H9 (cell line): ENCODE measurements at regions not wholly inside any gene's neighbourhood (a gene's known extent, or its start where the extent isn't known, plus 50 kb on each side); places are given as distances from the start of the nearest gene placed in this dataset.

Experiments used
- DNase-seq: peaks from one replicate; pipeline ENCODE4 v3.0.0-alpha.2; 2017
- H2AFZ ChIP-seq: one replicate; pipeline ENCODE4 v1.6.1; 2013; ENCODE audit warnings: mild to moderate bottlenecking, low read length, control low read depth, moderate library complexity
- H2AK5ac ChIP-seq: 2 replicates; pipeline ENCODE4 v1.6.1; 2013; ENCODE audit warnings: low read length, control low read depth, mixed read lengths; ENCODE audit not compliant: insufficient read length
- H2BK120ac ChIP-seq: one replicate; pipeline ENCODE4 v1.6.1; 2013; ENCODE audit warnings: low read depth, mild to moderate bottlenecking, low read length, control low read depth, inconsistent platforms; ENCODE audit not compliant: poor library complexity, severe bottlenecking
- H2BK12ac ChIP-seq: 2 replicates; pipeline ENCODE4 v1.6.1; 2013; ENCODE audit warnings: low read length, control low read depth, mixed read lengths, low read depth; ENCODE audit not compliant: insufficient read length
- H2BK15ac ChIP-seq: 2 replicates; pipeline ENCODE4 v1.6.1; 2013; ENCODE audit warnings: low read depth, low read length, control low read depth
- H2BK20ac ChIP-seq: one replicate; pipeline ENCODE4 v1.6.1; 2013; ENCODE audit warnings: low read depth, mild to moderate bottlenecking, low read length, control low read depth, inconsistent platforms; ENCODE audit not compliant: poor library complexity, severe bottlenecking
- H2BK5ac ChIP-seq: 2 replicates; pipeline ENCODE4 v1.6.1; 2013; ENCODE audit warnings: low read length, control low read depth, mixed read lengths; ENCODE audit not compliant: insufficient read length
- H3K14ac ChIP-seq: 2 replicates; pipeline ENCODE4 v1.6.1; 2013; ENCODE audit warnings: low read length, control low read depth; ENCODE audit not compliant: insufficient read depth
- H3K18ac ChIP-seq: 2 replicates; pipeline ENCODE4 v1.6.1; 2013; ENCODE audit warnings: low read depth, mild to moderate bottlenecking, mixed read lengths, low read length, control low read depth; ENCODE audit not compliant: insufficient read length
- H3K23ac ChIP-seq: 2 replicates; pipeline ENCODE4 v1.6.1; 2013; ENCODE audit warnings: low read length, control low read depth, mixed read lengths, low read depth; ENCODE audit not compliant: insufficient read length
- H3K23me2 ChIP-seq: 2 replicates; pipeline ENCODE4 v1.6.1; 2013; ENCODE audit warnings: low read depth, mild to moderate bottlenecking, mixed read lengths, low read length, control low read depth; ENCODE audit not compliant: insufficient read length, poor library complexity, severe bottlenecking
- H3K27ac ChIP-seq: 2 replicates; pipeline ENCODE4 v1.5.1; 2013; ENCODE audit warnings: low read length, control low read depth, mixed read lengths, low read depth; ENCODE audit not compliant: insufficient read length
- H3K27me3 ChIP-seq: 2 replicates; pipeline ENCODE4 v1.6.1; 2013; ENCODE audit warnings: low read length, control low read depth, inconsistent platforms; ENCODE audit not compliant: insufficient read depth
- H3K4ac ChIP-seq: 2 replicates; pipeline ENCODE4 v1.6.1; 2013; ENCODE audit warnings: low read depth, mild to moderate bottlenecking, control low read depth, inconsistent platforms, low read length, moderate library complexity
- H3K4me1 ChIP-seq: 2 replicates; pipeline ENCODE4 v1.6.1; 2013; ENCODE audit warnings: low read length, control low read depth, inconsistent platforms; ENCODE audit not compliant: insufficient read depth
- H3K4me2 ChIP-seq: 2 replicates; pipeline ENCODE4 v1.6.1; 2013; ENCODE audit warnings: low read length, control low read depth, mixed read lengths; ENCODE audit not compliant: insufficient read length, insufficient read depth
- H3K56ac ChIP-seq: 2 replicates; pipeline ENCODE4 v1.6.1; 2013; ENCODE audit warnings: low read depth, mild to moderate bottlenecking, mixed read lengths, low read length, control low read depth; ENCODE audit not compliant: insufficient read length
- H3K79me1 ChIP-seq: 2 replicates; pipeline ENCODE4 v1.6.1; 2013; ENCODE audit warnings: low read depth, mild to moderate bottlenecking, moderate library complexity, low read length, control low read depth, inconsistent platforms; ENCODE audit not compliant: insufficient read depth, poor library complexity, severe bottlenecking
- H3K79me2 ChIP-seq: 2 replicates; pipeline ENCODE4 v1.6.1; 2013; ENCODE audit warnings: low read length, control low read depth, inconsistent platforms; ENCODE audit not compliant: insufficient read depth
- H3K9ac ChIP-seq: 2 replicates; pipeline ENCODE4 v1.6.1; 2013; ENCODE audit warnings: low read length, control low read depth, mixed read lengths; ENCODE audit not compliant: insufficient read length; ENCODE audit errors: extremely low read depth
- H3K9me3 ChIP-seq: one replicate; pipeline ENCODE4 v1.6.1; 2013; ENCODE audit warnings: low read depth, low read length, inconsistent platforms; ENCODE audit not compliant: control insufficient read depth
- H3T11ph ChIP-seq: one replicate; pipeline ENCODE4 v1.6.1; 2013; ENCODE audit warnings: mild to moderate bottlenecking, low read length, control low read depth, inconsistent platforms
- H4K20me1 ChIP-seq: one replicate; pipeline ENCODE4 v1.6.1; 2013; ENCODE audit not compliant: control insufficient read depth, insufficient read length, insufficient read depth
- H4K5ac ChIP-seq: 2 replicates; pipeline ENCODE4 v1.6.1; 2013; ENCODE audit warnings: low read depth, mild to moderate bottlenecking, mixed read lengths, low read length, control low read depth; ENCODE audit not compliant: insufficient read length
- H4K8ac ChIP-seq: replicated peaks from 2 replicates; pipeline ENCODE4 v1.6.1; 2013; ENCODE audit warnings: low read length, control low read depth, mixed read lengths, low read depth; ENCODE audit not compliant: insufficient read length
- H4K91ac ChIP-seq: 2 replicates; pipeline ENCODE4 v1.6.1; 2013; ENCODE audit warnings: low read depth, mild to moderate bottlenecking, moderate library complexity, mixed read lengths, low read length, control low read depth; ENCODE audit not compliant: insufficient read length
- H3K27ac Mint-ChIP-seq, 3 experiments: 2 replicates in 2 of 3; 3 replicates in 1 of 3; pipeline ENCODE4 v1.8.0; 2020 to 2021; ENCODE audit warnings: mixed read lengths in 3 of 3, mild to moderate bottlenecking in 1 of 3, moderate library complexity in 1 of 3
- H3K27me3 Mint-ChIP-seq: 2 replicates; pipeline ENCODE4 v1.8.0; 2021; ENCODE audit warnings: low read depth, mild to moderate bottlenecking, moderate library complexity, mixed read lengths
- H3K36me3 Mint-ChIP-seq, 3 experiments: 2 replicates in 2 of 3; 3 replicates in 1 of 3; pipeline ENCODE4 v1.8.0; 2020 to 2021; ENCODE audit warnings: low read depth in 3 of 3, mixed read lengths in 3 of 3; ENCODE audit not compliant: insufficient read depth in 1 of 3
- H3K4me1 Mint-ChIP-seq, 2 experiments: 2 replicates each; pipeline ENCODE4 v1.8.0; 2020; ENCODE audit warnings: mixed read lengths in 2 of 2
- H3K4me3 Mint-ChIP-seq, 2 experiments: 2 replicates in 1 of 2; 3 replicates in 1 of 2; pipeline ENCODE4 v1.8.0; 2020 to 2021; ENCODE audit warnings: mild to moderate bottlenecking in 2 of 2, mixed read lengths in 2 of 2, moderate library complexity in 1 of 2
- H3K9me3 Mint-ChIP-seq, 2 experiments: 2 replicates in 1 of 2; 3 replicates in 1 of 2; pipeline ENCODE4 v1.8.0; 2020; ENCODE audit warnings: mild to moderate bottlenecking in 2 of 2, mixed read lengths in 2 of 2, moderate library complexity in 1 of 2
- CTCF ChIP-seq: fragments of 200-600 bp; sonication (generic); conservative IDR thresholded peaks from 3 replicates; pipeline ENCODE4 v1.8.0; 2021; ENCODE audit warnings: antibody characterized with exemption, mild to moderate bottlenecking
- WGBS: extraction: QIAGEN DNeasy Blood & Tissue Kit; methylation state at CpG from one replicate; pipeline ENCODE4 v1.1.7; 2013; ENCODE audit warnings: missing lambda C conversion rate, low lambda C conversion rate, mixed read lengths; ENCODE audit not compliant: insufficient read length; ENCODE audit errors: extremely low coverage; 5-methylcytosine and 5-hydroxymethylcytosine counted together

GRCh38 chr12:89228491-89228890 is 123.8 kb downstream of the DUSP6 start:
- Histone ChIP-seq H3K56ac (no peak overlapping the region), H3K9ac (no peak overlapping the region), H3K18ac (no peak overlapping the region), H3K4me1 (peaks cover 2% of the 10 kb centered on the region; the same call in 1 of the 2 replicates), H3K27me3 (no peaks in the 10 kb centered on the region), H3K4ac (no peak overlapping the region), H3T11ph (no peak overlapping the region), H2BK20ac (no peak overlapping the region), H2BK15ac (no peak overlapping the region), H3K27ac (no peak overlapping the region), H4K20me1 (no peaks in the 10 kb centered on the region), H3K9me3 (no peaks in the 10 kb centered on the region), H4K91ac (no peak overlapping the region), H2BK12ac (no peak overlapping the region), H3K79me2 (no peaks in the 10 kb centered on the region), H4K5ac (no peak overlapping the region), H2BK120ac (no peak overlapping the region), H3K23me2 (no peaks in the 10 kb centered on the region), H4K8ac (no peak overlapping the region), H3K14ac (no peak overlapping the region), H3K4me2 (no peak overlapping the region), H2BK5ac (no peak overlapping the region), H2AK5ac (no peak overlapping the region), H2AFZ (no peak overlapping the region), H3K79me1 (no peaks in the 10 kb centered on the region), H3K23ac (no peak overlapping the region)
- H3K4me1 Mint-ChIP-seq: peaks cover 39% of the 10 kb centered on the region in 2 experiments
- H3K9me3 Mint-ChIP-seq: peaks cover 0 to under 1% of the 10 kb centered on the region in 2 experiments; a peak in 2 of 5 replicates
- no peak for TF ChIP-seq CTCF
- no peak overlapping the region for H3K27ac Mint-ChIP-seq
- no peak for DNase-seq
- WGBS: no CpG with 5 or more reads among the region's 3 CpGs
- no peak overlapping the region for H3K4me3 Mint-ChIP-seq
- peaks cover 0 to 9% (median 0%) of the 10 kb centered on the region in 3 experiments; a peak in 3 of 7 replicates for H3K36me3 Mint-ChIP-seq
- H3K27me3 Mint-ChIP-seq: no peaks in the 10 kb centered on the region; the same call in 1 of the 2 replicates
